ENCODE measurements at regions not wholly inside any gene's neighbourhood (a gene's known extent, or its start where the extent isn't known, plus 50 kb on each side); places are given as distances from the start of the nearest gene placed in this dataset.
A peak's percentile ranks its signal among the peaks of the same experiment; 100 is the strongest.
"Not testable (repeated sequence)": the region's sequence is repeated elsewhere in the genome, so short reads cannot be mapped to it uniquely, and the experiment has no call there.

GRCh38 chr3:35254917-35255316 is 384.4 kb upstream of the ARPP21 start:
- Histone ChIP-seq H4K20me1 (ENCODE audit: insufficient read depth, low read length) (no peaks in the 10 kb centered on the region), H3K27me3 (ENCODE audit: low read depth, low read length) (no peaks in the 10 kb centered on the region)

GRCh38 chr3:35257641-35258040 is 381.7 kb upstream of the ARPP21 start:
- Histone ChIP-seq H3K4me2 (ENCODE audit: low read length) (no peak overlapping the region), H3K27ac (ENCODE audit: low read length) (no peak overlapping the region), H3K27me3 (ENCODE audit: low read depth, low read length) (no peaks in the 10 kb centered on the region), H4K20me1 (ENCODE audit: insufficient read depth, low read length) (no peaks in the 10 kb centered on the region), H2AFZ (ENCODE audit: low read depth, low read length) (no peak overlapping the region), H3K4me3 (ENCODE audit: low read length) (no peak overlapping the region), H3K79me2 (ENCODE audit: low read length) (no peaks in the 10 kb centered on the region), H3K36me3 (replicated peaks; ENCODE audit: low read depth, low read length) (no peaks in the 10 kb centered on the region), H3K9me3 (ENCODE audit: insufficient read depth, low read length) (no peaks in the 10 kb centered on the region; the same call in 1 of the 2 replicates), H3K9ac (ENCODE audit: low read length) (no peak overlapping the region), H3K4me1 (ENCODE audit: low read length) (no peaks in the 10 kb centered on the region)
- no peak for TF ChIP-seq EZH2phosphoT487 (IDR thresholded peaks at IDR 0.05; ENCODE audit: low read depth)
- TF ChIP-seq, protein P1, sequence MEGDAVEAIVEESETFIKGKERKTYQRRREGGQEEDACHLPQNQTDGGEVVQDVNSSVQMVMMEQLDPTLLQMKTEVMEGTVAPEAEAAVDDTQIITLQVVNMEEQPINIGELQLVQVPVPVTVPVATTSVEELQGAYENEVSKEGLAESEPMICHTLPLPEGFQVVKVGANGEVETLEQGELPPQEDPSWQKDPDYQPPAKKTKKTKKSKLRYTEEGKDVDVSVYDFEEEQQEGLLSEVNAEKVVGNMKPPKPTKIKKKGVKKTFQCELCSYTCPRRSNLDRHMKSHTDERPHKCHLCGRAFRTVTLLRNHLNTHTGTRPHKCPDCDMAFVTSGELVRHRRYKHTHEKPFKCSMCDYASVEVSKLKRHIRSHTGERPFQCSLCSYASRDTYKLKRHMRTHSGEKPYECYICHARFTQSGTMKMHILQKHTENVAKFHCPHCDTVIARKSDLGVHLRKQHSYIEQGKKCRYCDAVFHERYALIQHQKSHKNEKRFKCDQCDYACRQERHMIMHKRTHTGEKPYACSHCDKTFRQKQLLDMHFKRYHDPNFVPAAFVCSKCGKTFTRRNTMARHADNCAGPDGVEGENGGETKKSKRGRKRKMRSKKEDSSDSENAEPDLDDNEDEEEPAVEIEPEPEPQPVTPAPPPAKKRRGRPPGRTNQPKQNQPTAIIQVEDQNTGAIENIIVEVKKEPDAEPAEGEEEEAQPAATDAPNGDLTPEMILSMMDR (IDR thresholded peaks at IDR 0.05; ENCODE audit: low read depth, low read length), result no peak

More at GRCh38 chr3:35254917-35255316, 384.4 kb upstream of the ARPP21 start:
- Histone ChIP-seq H3K4me2 (ENCODE audit: low read length) (no peak overlapping the region), H3K36me3 (replicated peaks; ENCODE audit: low read depth, low read length) (no peaks in the 10 kb centered on the region), H3K4me3 (ENCODE audit: low read length) (no peak overlapping the region), H3K4me1 (ENCODE audit: low read length) (no peaks in the 10 kb centered on the region), H3K9ac (ENCODE audit: low read length) (no peak overlapping the region), H3K79me2 (ENCODE audit: low read length) (no peaks in the 10 kb centered on the region), H3K9me3 (ENCODE audit: insufficient read depth, low read length) (no peaks in the 10 kb centered on the region), H3K27ac (ENCODE audit: low read length) (no peak overlapping the region), H2AFZ (ENCODE audit: low read depth, low read length) (peak overlapping the region; percentile 43)
- TF ChIP-seq, protein P1 (IDR thresholded peaks at IDR 0.05; ENCODE audit: low read depth, low read length), result no peak
- TF ChIP-seq EZH2phosphoT487 (IDR thresholded peaks at IDR 0.05; ENCODE audit: low read depth), result no peak

GRCh38 chr3:35262406-35262805 is 376.9 kb upstream of the ARPP21 start:
- Histone ChIP-seq H3K4me1 (ENCODE audit: low read length) (no peaks in the 10 kb centered on the region), H4K20me1 (ENCODE audit: insufficient read depth, low read length) (no peaks in the 10 kb centered on the region), H3K27me3 (ENCODE audit: low read depth, low read length) (no peaks in the 10 kb centered on the region), H3K79me2 (ENCODE audit: low read length) (no peaks in the 10 kb centered on the region), H2AFZ (ENCODE audit: low read depth, low read length) (no peak overlapping the region), H3K4me2 (ENCODE audit: low read length) (no peak overlapping the region), H3K9me3 (ENCODE audit: insufficient read depth, low read length) (no peaks in the 10 kb centered on the region; the same call in 1 of the 2 replicates), H3K27ac (ENCODE audit: low read length) (no peak overlapping the region), H3K4me3 (ENCODE audit: low read length) (no peak overlapping the region), H3K9ac (ENCODE audit: low read length) (no peak overlapping the region), H3K36me3 (replicated peaks; ENCODE audit: low read depth, low read length) (no peaks in the 10 kb centered on the region)
- TF ChIP-seq, protein P1 (IDR thresholded peaks at IDR 0.05; ENCODE audit: low read depth, low read length), result no peak
- no peak for TF ChIP-seq EZH2phosphoT487 (IDR thresholded peaks at IDR 0.05; ENCODE audit: low read depth)

DNA sequence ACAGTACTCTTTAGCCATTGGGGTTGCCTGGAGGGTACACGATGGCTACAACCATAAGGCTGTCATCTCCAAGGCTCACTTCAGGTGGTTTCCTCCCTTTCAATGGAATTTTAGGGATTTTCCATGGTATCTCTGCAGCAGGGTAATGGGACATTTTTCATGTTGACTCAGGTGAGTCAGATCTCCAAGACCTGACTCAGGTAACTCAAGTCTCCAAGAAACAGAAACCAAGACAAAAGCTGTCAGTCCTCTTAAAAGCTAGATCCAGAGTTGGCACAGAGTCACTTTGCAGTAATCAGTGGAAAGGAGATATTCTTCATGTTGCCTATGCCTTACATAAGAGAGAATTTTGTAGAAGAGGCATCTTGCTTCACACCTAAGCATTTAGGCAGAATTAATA is 375.8 kb upstream of the ARPP21 start:
- Histone ChIP-seq H3K27me3 (ENCODE audit: low read depth, low read length) (no peaks in the 10 kb centered on the region), H3K79me2 (ENCODE audit: low read length) (no peaks in the 10 kb centered on the region), H2AFZ (ENCODE audit: low read depth, low read length) (no peak overlapping the region), H3K4me3 (ENCODE audit: low read length) (no peak overlapping the region), H3K27ac (ENCODE audit: low read length) (no peak overlapping the region), H3K36me3 (replicated peaks; ENCODE audit: low read depth, low read length) (no peaks in the 10 kb centered on the region), H3K4me2 (ENCODE audit: low read length) (no peak overlapping the region), H3K9ac (ENCODE audit: low read length) (no peak overlapping the region), H3K4me1 (ENCODE audit: low read length) (no peaks in the 10 kb centered on the region), H4K20me1 (ENCODE audit: insufficient read depth, low read length) (no peaks in the 10 kb centered on the region), H3K9me3 (ENCODE audit: insufficient read depth, low read length) (no peaks in the 10 kb centered on the region; the same call in 1 of the 2 replicates)
- TF ChIP-seq, protein P1 (IDR thresholded peaks at IDR 0.05; ENCODE audit: low read depth, low read length), result no peak
- TF ChIP-seq EZH2phosphoT487 (IDR thresholded peaks at IDR 0.05; ENCODE audit: low read depth), result no peak

- H2AFZ ChIP-seq (ENCODE audit: low read depth, low read length); H3K79me2 ChIP-seq (ENCODE audit: low read length); H3K27ac ChIP-seq (ENCODE audit: low read length); H4K20me1 ChIP-seq (ENCODE audit: insufficient read depth, low read length); H3K4me3 ChIP-seq (ENCODE audit: low read length); H3K4me1 ChIP-seq (ENCODE audit: low read length); H3K36me3 ChIP-seq (replicated peaks; ENCODE audit: low read depth, low read length); H3K27me3 ChIP-seq (ENCODE audit: low read depth, low read length); H3K9me3 ChIP-seq (ENCODE audit: insufficient read depth, low read length); H3K9ac ChIP-seq (ENCODE audit: low read length); H3K4me2 ChIP-seq (ENCODE audit: low read length): not testable (repeated sequence)
Observed at GRCh38 chr3:35266065-35266464, 373.3 kb upstream of the ARPP21 start.
